Fibroblast of gingiva (primary cell): ENCODE measurements at regions not wholly inside any gene's neighbourhood (a gene's known extent, or its start where the extent isn't known, plus 50 kb on each side); places are given as distances from the start of the nearest gene placed in this dataset.
"Not testable (repeated sequence)": the region's sequence is repeated elsewhere in the genome, so short reads cannot be mapped to it uniquely, and the experiment has no call there.

Source experiments
- DNase-seq: peaks from one replicate; pipeline ENCODE4 v3.0.0-alpha.2; 2011; ENCODE audit warnings: low read depth

- no peak for DNase-seq
Observed at GRCh38 chr5:145574889-145575573, 260.1 kb downstream of the PRELID2 start.

- peak; percentile 60 for DNase-seq
Observed at GRCh38 chr5:145568581-145568980, 266.6 kb downstream of the PRELID2 start.

- DNase-seq, result no peak
Observed at GRCh38 chr5:145562931-145563330, 272.2 kb downstream of the PRELID2 start.

GRCh38 chr5:145558288-145558687 is 276.9 kb downstream of the PRELID2 start:
- no peak for DNase-seq

- DNase-seq, result no peak
Observed at GRCh38 chr5:145557345-145557744, 277.8 kb downstream of the PRELID2 start.

- no peak for DNase-seq
Observed at GRCh38 chr5:145554399-145554798, 280.7 kb downstream of the PRELID2 start.

GRCh38 chr5:145553177-145553576 is 282.0 kb downstream of the PRELID2 start:
- DNase-seq, result no peak

- DNase-seq, result no peak
Observed at GRCh38 chr5:145551714-145552113, 283.4 kb downstream of the PRELID2 start.

- no peak for DNase-seq
Observed at GRCh38 chr5:145548097-145548496, 287.0 kb downstream of the PRELID2 start.

- DNase-seq, result no peak
Observed at GRCh38 chr5:145544401-145544800, 290.7 kb downstream of the PRELID2 start.

GRCh38 chr5:145543968-145544367 is 291.2 kb downstream of the PRELID2 start:
- DNase-seq, result no peak

GRCh38 chr5:145540375-145540774 is 294.8 kb downstream of the PRELID2 start:
- DNase-seq, result no peak

GRCh38 chr5:145539201-145539600 is 295.9 kb downstream of the PRELID2 start:
- no peak for DNase-seq

GRCh38 chr5:145536133-145536532 is 299.0 kb downstream of the PRELID2 start:
- DNase-seq, result no peak

- peak; percentile 2 for DNase-seq
Observed at GRCh38 chr5:145531038-145531734, 304.0 kb downstream of the PRELID2 start.

GRCh38 chr5:145521523-145521922 is 313.6 kb downstream of the PRELID2 start:
- DNase-seq, result no peak

GRCh38 chr5:145521066-145521465 is 314.1 kb downstream of the PRELID2 start:
- DNase-seq, result no peak

GRCh38 chr5:145520335-145520734 is 314.8 kb downstream of the PRELID2 start:
- DNase-seq, result no peak

GRCh38 chr5:145517588-145517987 is 317.6 kb downstream of the PRELID2 start:
- not testable (repeated sequence) for DNase-seq

GRCh38 chr5:145511351-145511750 is 323.8 kb downstream of the PRELID2 start:
- DNase-seq, result no peak

- DNase-seq, result no peak
Observed at GRCh38 chr5:145510769-145511168, 324.4 kb downstream of the PRELID2 start.

- peak; percentile 49 for DNase-seq
Observed at GRCh38 chr5:145510324-145510723, 324.8 kb downstream of the PRELID2 start.

- DNase-seq, result peak; percentile 10
Observed at GRCh38 chr5:145509336-145510136, 325.6 kb downstream of the PRELID2 start.
